ENCODE measurements at regions not wholly inside any gene's neighbourhood (a gene's known extent, or its start where the extent isn't known, plus 50 kb on each side); places are given as distances from the start of the nearest gene placed in this dataset.

DNA sequence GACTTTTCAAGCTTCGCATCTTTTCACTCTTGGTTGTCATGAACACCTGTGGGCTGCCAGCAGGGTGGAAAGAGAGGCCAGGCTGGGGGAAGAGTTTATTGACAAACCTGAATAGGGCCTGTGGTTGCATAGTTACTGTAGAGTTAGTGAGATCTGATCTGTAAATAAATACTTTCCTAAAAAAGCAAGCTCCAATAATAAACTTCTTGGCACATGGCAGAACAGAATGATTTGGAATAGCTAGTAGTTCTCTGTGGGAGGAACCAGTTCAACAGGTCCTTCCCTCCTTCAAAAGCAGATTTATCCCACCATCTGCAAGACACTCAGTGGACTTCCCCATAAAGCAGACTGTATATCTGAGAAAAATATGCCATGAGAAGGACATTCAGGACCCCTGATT, 445.0 kb downstream of the HACE1 start (continued):
- TF ChIP-seq, protein P1, sequence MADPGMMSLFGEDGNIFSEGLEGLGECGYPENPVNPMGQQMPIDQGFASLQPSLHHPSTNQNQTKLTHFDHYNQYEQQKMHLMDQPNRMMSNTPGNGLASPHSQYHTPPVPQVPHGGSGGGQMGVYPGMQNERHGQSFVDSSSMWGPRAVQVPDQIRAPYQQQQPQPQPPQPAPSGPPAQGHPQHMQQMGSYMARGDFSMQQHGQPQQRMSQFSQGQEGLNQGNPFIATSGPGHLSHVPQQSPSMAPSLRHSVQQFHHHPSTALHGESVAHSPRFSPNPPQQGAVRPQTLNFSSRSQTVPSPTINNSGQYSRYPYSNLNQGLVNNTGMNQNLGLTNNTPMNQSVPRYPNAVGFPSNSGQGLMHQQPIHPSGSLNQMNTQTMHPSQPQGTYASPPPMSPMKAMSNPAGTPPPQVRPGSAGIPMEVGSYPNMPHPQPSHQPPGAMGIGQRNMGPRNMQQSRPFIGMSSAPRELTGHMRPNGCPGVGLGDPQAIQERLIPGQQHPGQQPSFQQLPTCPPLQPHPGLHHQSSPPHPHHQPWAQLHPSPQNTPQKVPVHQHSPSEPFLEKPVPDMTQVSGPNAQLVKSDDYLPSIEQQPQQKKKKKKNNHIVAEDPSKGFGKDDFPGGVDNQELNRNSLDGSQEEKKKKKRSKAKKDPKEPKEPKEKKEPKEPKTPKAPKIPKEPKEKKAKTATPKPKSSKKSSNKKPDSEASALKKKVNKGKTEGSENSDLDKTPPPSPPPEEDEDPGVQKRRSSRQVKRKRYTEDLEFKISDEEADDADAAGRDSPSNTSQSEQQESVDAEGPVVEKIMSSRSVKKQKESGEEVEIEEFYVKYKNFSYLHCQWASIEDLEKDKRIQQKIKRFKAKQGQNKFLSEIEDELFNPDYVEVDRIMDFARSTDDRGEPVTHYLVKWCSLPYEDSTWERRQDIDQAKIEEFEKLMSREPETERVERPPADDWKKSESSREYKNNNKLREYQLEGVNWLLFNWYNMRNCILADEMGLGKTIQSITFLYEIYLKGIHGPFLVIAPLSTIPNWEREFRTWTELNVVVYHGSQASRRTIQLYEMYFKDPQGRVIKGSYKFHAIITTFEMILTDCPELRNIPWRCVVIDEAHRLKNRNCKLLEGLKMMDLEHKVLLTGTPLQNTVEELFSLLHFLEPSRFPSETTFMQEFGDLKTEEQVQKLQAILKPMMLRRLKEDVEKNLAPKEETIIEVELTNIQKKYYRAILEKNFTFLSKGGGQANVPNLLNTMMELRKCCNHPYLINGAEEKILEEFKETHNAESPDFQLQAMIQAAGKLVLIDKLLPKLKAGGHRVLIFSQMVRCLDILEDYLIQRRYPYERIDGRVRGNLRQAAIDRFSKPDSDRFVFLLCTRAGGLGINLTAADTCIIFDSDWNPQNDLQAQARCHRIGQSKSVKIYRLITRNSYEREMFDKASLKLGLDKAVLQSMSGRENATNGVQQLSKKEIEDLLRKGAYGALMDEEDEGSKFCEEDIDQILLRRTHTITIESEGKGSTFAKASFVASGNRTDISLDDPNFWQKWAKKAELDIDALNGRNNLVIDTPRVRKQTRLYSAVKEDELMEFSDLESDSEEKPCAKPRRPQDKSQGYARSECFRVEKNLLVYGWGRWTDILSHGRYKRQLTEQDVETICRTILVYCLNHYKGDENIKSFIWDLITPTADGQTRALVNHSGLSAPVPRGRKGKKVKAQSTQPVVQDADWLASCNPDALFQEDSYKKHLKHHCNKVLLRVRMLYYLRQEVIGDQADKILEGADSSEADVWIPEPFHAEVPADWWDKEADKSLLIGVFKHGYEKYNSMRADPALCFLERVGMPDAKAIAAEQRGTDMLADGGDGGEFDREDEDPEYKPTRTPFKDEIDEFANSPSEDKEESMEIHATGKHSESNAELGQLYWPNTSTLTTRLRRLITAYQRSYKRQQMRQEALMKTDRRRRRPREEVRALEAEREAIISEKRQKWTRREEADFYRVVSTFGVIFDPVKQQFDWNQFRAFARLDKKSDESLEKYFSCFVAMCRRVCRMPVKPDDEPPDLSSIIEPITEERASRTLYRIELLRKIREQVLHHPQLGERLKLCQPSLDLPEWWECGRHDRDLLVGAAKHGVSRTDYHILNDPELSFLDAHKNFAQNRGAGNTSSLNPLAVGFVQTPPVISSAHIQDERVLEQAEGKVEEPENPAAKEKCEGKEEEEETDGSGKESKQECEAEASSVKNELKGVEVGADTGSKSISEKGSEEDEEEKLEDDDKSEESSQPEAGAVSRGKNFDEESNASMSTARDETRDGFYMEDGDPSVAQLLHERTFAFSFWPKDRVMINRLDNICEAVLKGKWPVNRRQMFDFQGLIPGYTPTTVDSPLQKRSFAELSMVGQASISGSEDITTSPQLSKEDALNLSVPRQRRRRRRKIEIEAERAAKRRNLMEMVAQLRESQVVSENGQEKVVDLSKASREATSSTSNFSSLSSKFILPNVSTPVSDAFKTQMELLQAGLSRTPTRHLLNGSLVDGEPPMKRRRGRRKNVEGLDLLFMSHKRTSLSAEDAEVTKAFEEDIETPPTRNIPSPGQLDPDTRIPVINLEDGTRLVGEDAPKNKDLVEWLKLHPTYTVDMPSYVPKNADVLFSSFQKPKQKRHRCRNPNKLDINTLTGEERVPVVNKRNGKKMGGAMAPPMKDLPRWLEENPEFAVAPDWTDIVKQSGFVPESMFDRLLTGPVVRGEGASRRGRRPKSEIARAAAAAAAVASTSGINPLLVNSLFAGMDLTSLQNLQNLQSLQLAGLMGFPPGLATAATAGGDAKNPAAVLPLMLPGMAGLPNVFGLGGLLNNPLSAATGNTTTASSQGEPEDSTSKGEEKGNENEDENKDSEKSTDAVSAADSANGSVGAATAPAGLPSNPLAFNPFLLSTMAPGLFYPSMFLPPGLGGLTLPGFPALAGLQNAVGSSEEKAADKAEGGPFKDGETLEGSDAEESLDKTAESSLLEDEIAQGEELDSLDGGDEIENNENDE (IDR thresholded peaks at IDR 0.05; ENCODE audit: insufficient replicate concordance, low read length), result no peak
- TF ChIP-seq RAD21 (IDR thresholded peaks at IDR 0.05 in 1 of 2, conservative IDR thresholded peaks at IDR 0.05 in 1 of 2; ENCODE audit: low read depth in 2 of 2, low read length in 2 of 2), result no peak
- TF ChIP-seq, protein P2, sequence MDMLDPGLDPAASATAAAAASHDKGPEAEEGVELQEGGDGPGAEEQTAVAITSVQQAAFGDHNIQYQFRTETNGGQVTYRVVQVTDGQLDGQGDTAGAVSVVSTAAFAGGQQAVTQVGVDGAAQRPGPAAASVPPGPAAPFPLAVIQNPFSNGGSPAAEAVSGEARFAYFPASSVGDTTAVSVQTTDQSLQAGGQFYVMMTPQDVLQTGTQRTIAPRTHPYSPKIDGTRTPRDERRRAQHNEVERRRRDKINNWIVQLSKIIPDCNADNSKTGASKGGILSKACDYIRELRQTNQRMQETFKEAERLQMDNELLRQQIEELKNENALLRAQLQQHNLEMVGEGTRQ (IDR thresholded peaks at IDR 0.05; ENCODE audit: low read length), result no peak
- no peak for TF ChIP-seq SIN3A (conservative IDR thresholded peaks at IDR 0.05 in 1 of 2, IDR thresholded peaks at IDR 0.05 in 1 of 2; ENCODE audit: low read depth in 1 of 2, low read length in 2 of 2)
- TF ChIP-seq TBP (IDR thresholded peaks at IDR 0.05; ENCODE audit: low read depth, low read length), result no peak
- no peak for TF ChIP-seq BCL11A (IDR thresholded peaks at IDR 0.05; ENCODE audit: low read depth in 2 of 2, low read length in 2 of 2)
- no peak for TF ChIP-seq TAF1 (IDR thresholded peaks at IDR 0.05; ENCODE audit: low read depth, low read length)
- TF ChIP-seq HDAC6 (IDR thresholded peaks at IDR 0.05; ENCODE audit: low read depth, low read length), result no peak
- no peak for TF ChIP-seq SIRT6 (IDR thresholded peaks at IDR 0.05; ENCODE audit: low read length)

Measured in H1 (cell line).